Naive thymus-derived CD8-positive, alpha-beta T cell (primary cell): ENCODE measurements at regions not wholly inside any gene's neighbourhood (a gene's known extent, or its start where the extent isn't known, plus 50 kb on each side); places are given as distances from the start of the nearest gene placed in this dataset.

ENCODE experiments used
- ATAC-seq, 2 donors: fragments of 150-1000 bp; cut with Tn5 transposase in 1 of 2; sonication (Bioruptor Pico), chemical (Tn5 transposase) in 1 of 2; 1 replicate in 1 of 2; 2 replicates in 1 of 2; pipeline ENCODE4 v1.10.0; 2021; ENCODE audit warnings: mild to moderate bottlenecking in 2 of 2, moderate library complexity in 2 of 2
- POLR2A ChIA-PET: fragments of 350-600 bp; sonication (Branson Sonifier 250); formaldehyde crosslinking; loops from one replicate; lab custom pipeline; 2021; ENCODE audit warnings: antibody characterized with exemption; lab: Charles Lee
- DNase-seq, 10 donors: peaks; one replicate each; pipeline versions ENCODE4 v3.0.0 to v3.0.0-alpha.2; 2020 to 2022
- H3K27ac Mint-ChIP-seq, 10 donors: one replicate each; pipeline ENCODE4 v1.8.0; 2020 to 2022; ENCODE audit warnings: mild to moderate bottlenecking in 10 of 10, mixed read lengths in 10 of 10, moderate library complexity in 4 of 10, inconsistent platforms in 1 of 10
- H3K27me3 Mint-ChIP-seq, 5 donors: one replicate each; pipeline ENCODE4 v1.8.0; 2021 to 2022; ENCODE audit warnings: mixed read lengths in 5 of 5
- H3K36me3 Mint-ChIP-seq, 3 donors: one replicate each; pipeline ENCODE4 v1.8.0; 2020 to 2022; ENCODE audit warnings: mixed read lengths in 3 of 3, mild to moderate bottlenecking in 2 of 3, inconsistent platforms in 1 of 3
- H3K4me1 Mint-ChIP-seq, 4 donors: one replicate each; pipeline ENCODE4 v1.8.0; 2021 to 2022; ENCODE audit warnings: mixed read lengths in 4 of 4
- H3K4me3 Mint-ChIP-seq, 10 donors: one replicate each; pipeline ENCODE4 v1.8.0; 2020 to 2022; ENCODE audit warnings: mild to moderate bottlenecking in 10 of 10, mixed read lengths in 10 of 10, moderate library complexity in 6 of 10, inconsistent platforms in 1 of 10
- H3K9me3 Mint-ChIP-seq, 9 donors: one replicate each; pipeline ENCODE4 v1.8.0; 2020 to 2022; ENCODE audit warnings: mixed read lengths in 9 of 9, mild to moderate bottlenecking in 3 of 9, inconsistent platforms in 1 of 9, moderate library complexity in 1 of 9

- DNase-seq: no peak
- H3K27ac Mint-ChIP-seq: no peak overlapping the region
- peaks cover 0 to 12% (median 6%) of the 10 kb centered on the region in 3 donors for H3K36me3 Mint-ChIP-seq
- H3K27me3 Mint-ChIP-seq: no peaks in the 10 kb centered on the region
- H3K9me3 Mint-ChIP-seq: peaks cover 7 to 37% (median 20%) of the 10 kb centered on the region in 9 donors
- H3K4me3 Mint-ChIP-seq: no peak overlapping the region
- no peak for ATAC-seq
- POLR2A ChIA-PET: no interaction called here
- no peaks in the 10 kb centered on the region for H3K4me1 Mint-ChIP-seq
Measured at GRCh38 chr4:161260819-161261218, 903.0 kb downstream of the FSTL5 start.

GRCh38 chr4:161256716-161257115 is 907.1 kb downstream of the FSTL5 start:
- Mint-ChIP-seq H3K27ac (no peak overlapping the region), H3K4me3 (no peak overlapping the region), H3K4me1 (no peaks in the 10 kb centered on the region), H3K27me3 (no peaks in the 10 kb centered on the region), H3K9me3 (peaks cover 8 to 43% (median 27%) of the 10 kb centered on the region in 9 donors), H3K36me3 (peaks cover 0 to 16% (median 6%) of the 10 kb centered on the region in 3 donors)
- DNase-seq (no peak), ATAC-seq (no peak)
- POLR2A ChIA-PET: no interaction called here

GRCh38 chr4:161256172-161256571 is 907.6 kb downstream of the FSTL5 start:
- no peak overlapping the region for H3K27ac Mint-ChIP-seq
- DNase-seq (no peak), ATAC-seq (no peak)
- no peaks in the 10 kb centered on the region for H3K4me1 Mint-ChIP-seq
- H3K36me3 Mint-ChIP-seq: peaks cover 0 to 16% (median 6%) of the 10 kb centered on the region in 3 donors
- no peak overlapping the region for H3K4me3 Mint-ChIP-seq
- H3K9me3 Mint-ChIP-seq: peaks cover 7 to 48% (median 28%) of the 10 kb centered on the region in 9 donors
- POLR2A ChIA-PET: no interaction called here
- no peaks in the 10 kb centered on the region for H3K27me3 Mint-ChIP-seq

DNA sequence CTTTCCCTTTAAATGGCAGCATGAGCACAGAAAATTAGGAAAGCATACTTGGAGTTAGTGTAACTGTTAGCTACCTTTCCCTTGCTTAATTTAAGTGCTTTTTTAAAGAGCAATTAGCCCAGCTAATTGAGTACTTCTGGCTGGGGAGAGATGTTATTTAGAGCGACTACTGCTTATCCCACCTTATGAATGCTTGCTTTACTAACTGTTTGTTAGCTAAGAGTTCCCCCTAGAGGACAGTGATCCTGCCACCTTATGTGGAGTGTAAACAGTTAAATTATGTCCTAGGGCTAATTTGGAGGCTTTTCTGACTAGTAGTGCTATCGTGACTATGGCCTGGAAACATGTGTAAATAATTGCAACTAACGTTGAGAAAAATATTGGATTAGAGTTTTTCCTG is 909.4 kb downstream of the FSTL5 start:
- Mint-ChIP-seq H3K36me3 (peaks cover 0 to 16% (median 6%) of the 10 kb centered on the region in 3 donors), H3K4me1 (no peaks in the 10 kb centered on the region), H3K9me3 (peaks cover 7 to 45% (median 25%) of the 10 kb centered on the region in 9 donors), H3K27ac (no peak overlapping the region), H3K27me3 (no peaks in the 10 kb centered on the region), H3K4me3 (no peak overlapping the region)
- POLR2A ChIA-PET: no interaction called here
- ATAC-seq (no peak), DNase-seq (no peak)

DNA sequence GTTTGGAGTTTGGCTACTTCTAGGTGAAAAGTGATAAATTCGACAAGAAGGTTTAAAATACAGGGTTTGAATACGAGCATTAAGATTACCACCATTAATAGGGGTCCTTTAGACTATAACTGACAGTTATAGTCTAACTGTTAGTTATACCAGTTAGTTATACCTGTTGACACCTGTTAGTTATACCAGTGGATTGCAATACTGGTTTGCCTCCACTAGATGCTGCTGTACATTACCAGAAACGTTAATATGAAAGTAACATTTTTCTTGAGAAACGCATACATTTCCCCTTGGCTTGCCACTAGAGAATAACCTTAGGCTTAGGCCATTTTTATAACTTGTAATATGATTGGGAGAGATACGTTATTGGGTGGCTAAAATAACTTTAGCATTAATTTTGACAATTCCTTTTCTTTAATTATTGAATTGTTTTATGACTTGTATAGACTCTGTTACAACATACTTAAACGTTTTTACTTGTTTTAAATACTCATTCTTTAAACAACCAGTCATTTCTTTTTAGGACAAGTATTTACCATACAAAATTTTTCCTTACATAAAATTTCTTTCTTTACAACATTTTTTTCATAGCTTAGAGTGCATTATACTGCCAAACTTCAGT is 911.2 kb downstream of the FSTL5 start:
- Mint-ChIP-seq H3K36me3 (peaks cover 0 to 16% (median 6%) of the 10 kb centered on the region in 3 donors), H3K27me3 (no peaks in the 10 kb centered on the region), H3K4me1 (no peaks in the 10 kb centered on the region), H3K4me3 (no peak overlapping the region), H3K9me3 (peaks cover 7 to 54% (median 23%) of the 10 kb centered on the region in 9 donors), H3K27ac (no peak overlapping the region)
- DNase-seq: no peak
- ATAC-seq: no peak
- POLR2A ChIA-PET: no interaction called here

DNA sequence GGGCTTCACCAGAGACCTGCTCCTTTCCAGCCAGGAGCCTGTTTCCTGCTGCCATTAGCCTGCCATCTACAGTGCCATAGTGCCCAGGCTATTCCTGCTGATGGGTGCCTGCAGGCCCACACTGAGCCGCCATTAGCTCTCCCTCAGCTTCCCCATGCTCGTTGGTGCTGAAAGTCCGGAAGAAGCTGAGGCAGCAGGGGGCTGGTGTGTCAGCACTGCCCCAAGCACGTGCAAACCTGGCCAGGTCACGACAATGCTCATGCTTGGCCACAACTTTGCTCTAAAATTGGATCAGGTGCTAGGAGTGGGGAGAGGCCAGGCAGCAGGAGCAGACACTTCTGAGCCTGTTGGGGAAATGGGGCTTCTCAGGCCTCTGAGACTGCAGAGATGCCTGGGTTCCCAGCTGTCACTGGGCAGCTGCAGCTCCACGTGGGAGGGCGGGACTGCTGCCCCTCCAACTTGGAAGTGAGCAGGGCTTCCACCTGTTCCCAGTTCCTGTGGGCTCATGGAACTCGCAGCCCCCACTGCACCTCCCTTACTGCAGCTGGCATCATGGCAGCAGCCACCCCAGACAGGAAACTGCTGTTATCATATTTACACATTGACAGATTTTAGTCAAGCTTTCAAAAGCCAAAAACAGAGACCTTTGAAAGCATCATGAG is 913.9 kb downstream of the FSTL5 start:
- Mint-ChIP-seq H3K4me1 (no peaks in the 10 kb centered on the region), H3K27me3 (no peaks in the 10 kb centered on the region), H3K9me3 (peaks cover 0 to 33% (median 12%) of the 10 kb centered on the region in 9 donors), H3K4me3 (no peak overlapping the region), H3K27ac (no peak overlapping the region), H3K36me3 (peaks cover 0 to 4% (median 0%) of the 10 kb centered on the region in 3 donors)
- POLR2A ChIA-PET: no interaction called here
- DNase-seq (no peak), ATAC-seq (no peak)

DNA sequence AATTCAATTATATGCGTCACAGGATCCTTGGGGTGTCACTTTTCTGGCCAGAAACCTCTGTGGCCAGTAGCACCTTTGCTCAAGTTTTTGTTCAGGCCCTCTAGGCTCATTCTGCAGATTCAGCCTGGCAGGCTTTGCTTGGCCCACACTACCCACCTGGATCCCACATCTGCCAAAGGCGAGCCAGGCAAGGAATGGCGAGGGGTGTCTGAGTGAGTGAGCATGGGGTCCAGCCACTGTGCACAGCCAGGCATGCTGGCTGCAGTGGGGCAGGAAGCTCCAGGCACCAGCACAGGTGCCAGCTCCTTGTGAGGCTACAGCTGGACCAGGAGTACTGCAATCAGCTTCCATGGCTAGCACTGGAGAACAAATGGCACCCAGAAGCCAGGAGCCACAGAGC is 914.9 kb downstream of the FSTL5 start:
- DNase-seq (no peak), ATAC-seq (no peak)
- POLR2A ChIA-PET: no interaction called here
- H3K36me3 Mint-ChIP-seq: peaks cover 0 to 4% (median 0%) of the 10 kb centered on the region in 3 donors
- no peaks in the 10 kb centered on the region for H3K4me1 Mint-ChIP-seq
- no peak overlapping the region for H3K4me3 Mint-ChIP-seq
- H3K27ac Mint-ChIP-seq: no peak overlapping the region
- H3K27me3 Mint-ChIP-seq: no peaks in the 10 kb centered on the region
- peaks cover 0 to 35% (median 10%) of the 10 kb centered on the region in 9 donors for H3K9me3 Mint-ChIP-seq

DNA sequence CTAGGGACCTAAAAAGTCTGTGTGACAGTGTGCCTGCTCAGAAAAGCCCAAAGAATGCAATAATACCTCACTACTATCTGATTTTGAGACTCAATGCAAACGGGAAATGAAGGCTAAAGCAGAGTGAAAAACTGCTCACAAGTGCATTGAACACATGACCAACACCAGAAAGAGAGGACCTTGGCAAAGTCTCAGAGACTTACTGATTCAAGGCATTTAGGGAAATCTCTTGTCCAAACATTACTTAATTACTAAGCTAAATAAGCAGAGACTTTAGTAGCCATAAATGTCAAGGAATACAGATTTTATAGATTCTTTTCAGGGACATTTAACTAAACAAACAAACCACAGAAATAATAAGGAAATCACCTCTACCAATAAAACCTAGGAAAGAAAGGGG is 916.0 kb downstream of the FSTL5 start:
- Mint-ChIP-seq H3K27ac (no peak overlapping the region), H3K4me1 (no peaks in the 10 kb centered on the region), H3K36me3 (peaks cover 0 to 4% (median 0%) of the 10 kb centered on the region in 3 donors), H3K4me3 (no peak overlapping the region), H3K27me3 (no peaks in the 10 kb centered on the region), H3K9me3 (peaks cover 0 to 36% (median 8%) of the 10 kb centered on the region in 9 donors)
- DNase-seq: no peak
- POLR2A ChIA-PET: no interaction called here
- no peak for ATAC-seq

- Mint-ChIP-seq H3K4me1 (no peaks in the 10 kb centered on the region), H3K9me3 (peaks cover 0 to 10% (median 2%) of the 10 kb centered on the region in 9 donors), H3K27me3 (no peaks in the 10 kb centered on the region), H3K27ac (no peak overlapping the region), H3K36me3 (no peaks in the 10 kb centered on the region), H3K4me3 (no peak overlapping the region)
- POLR2A ChIA-PET: no interaction called here
- ATAC-seq (no peak), DNase-seq (no peak)
Measured at GRCh38 chr4:161238033-161238432, 925.8 kb downstream of the FSTL5 start.

- ATAC-seq: no peak
- no peaks in the 10 kb centered on the region for H3K36me3 Mint-ChIP-seq
Measured at GRCh38 chr4:161237495-161237894, 926.3 kb downstream of the FSTL5 start.

GRCh38 chr4:161225327-161225726 is 938.5 kb downstream of the FSTL5 start:
- Mint-ChIP-seq H3K9me3 (peaks cover 5 to 28% (median 10%) of the 10 kb centered on the region in 9 donors), H3K27me3 (no peaks in the 10 kb centered on the region), H3K4me3 (no peak overlapping the region), H3K4me1 (no peaks in the 10 kb centered on the region), H3K36me3 (peaks cover 0 to 3% (median 0%) of the 10 kb centered on the region in 3 donors), H3K27ac (no peak overlapping the region)
- POLR2A ChIA-PET: no interaction called here
- ATAC-seq: no peak
- no peak for DNase-seq

More at GRCh38 chr4:161237495-161237894, 926.3 kb downstream of the FSTL5 start:
- Mint-ChIP-seq H3K9me3 (peaks cover 0 to 10% (median 2%) of the 10 kb centered on the region in 9 donors), H3K27me3 (no peaks in the 10 kb centered on the region), H3K4me1 (no peaks in the 10 kb centered on the region), H3K27ac (no peak overlapping the region), H3K4me3 (no peak overlapping the region)
- POLR2A ChIA-PET: no interaction called here
- no peak for DNase-seq

DNA sequence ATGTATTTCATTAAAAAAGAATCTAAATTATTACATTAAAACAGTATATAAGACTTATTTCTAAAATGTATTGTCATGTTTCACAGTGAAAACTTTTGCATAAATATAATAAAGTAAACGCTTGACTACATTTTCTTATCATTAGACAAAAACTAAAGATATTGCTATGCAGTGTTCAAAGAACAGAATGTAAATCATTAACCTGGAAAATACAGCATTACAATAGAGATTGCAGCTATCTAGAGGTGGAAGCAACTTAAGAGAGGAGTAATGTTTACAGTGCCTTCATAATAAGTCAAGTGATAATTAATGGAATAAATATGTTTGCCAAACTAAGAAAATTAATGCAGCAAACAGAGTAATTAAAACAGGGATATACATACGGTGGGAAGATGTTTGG is 940.9 kb downstream of the FSTL5 start:
- no peak overlapping the region for H3K27ac Mint-ChIP-seq
- peaks cover 4 to 34% (median 8%) of the 10 kb centered on the region in 9 donors for H3K9me3 Mint-ChIP-seq
- no peaks in the 10 kb centered on the region for H3K4me1 Mint-ChIP-seq
- no peaks in the 10 kb centered on the region for H3K27me3 Mint-ChIP-seq
- DNase-seq (no peak), ATAC-seq (no peak)
- H3K4me3 Mint-ChIP-seq: no peak overlapping the region
- POLR2A ChIA-PET: no interaction called here
- peaks cover 0 to 3% (median 0%) of the 10 kb centered on the region in 3 donors for H3K36me3 Mint-ChIP-seq

DNA sequence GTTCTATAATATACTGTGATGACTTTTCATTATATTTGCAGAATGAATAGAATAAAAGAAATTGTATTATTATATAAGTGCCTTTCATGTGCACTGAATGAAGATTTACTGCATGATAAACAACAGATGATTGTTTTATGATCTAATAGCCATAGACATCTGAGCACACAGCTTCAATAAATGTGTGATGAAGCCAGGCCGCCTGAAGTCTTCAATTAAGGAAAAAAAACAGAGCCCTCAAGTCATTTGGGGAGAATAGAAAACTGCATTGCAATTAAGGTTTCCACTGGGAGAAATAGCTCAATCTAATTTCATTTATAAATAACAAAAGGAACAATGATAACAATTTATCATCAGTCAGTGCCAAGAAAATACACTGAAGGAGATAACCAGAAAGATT is 955.2 kb downstream of the FSTL5 start:
- DNase-seq (no peak), ATAC-seq (no peak)
- H3K9me3 Mint-ChIP-seq: peaks cover 6 to 38% (median 18%) of the 10 kb centered on the region in 9 donors
- peaks cover 0 to 9% (median 0%) of the 10 kb centered on the region in 3 donors for H3K36me3 Mint-ChIP-seq
- no peak overlapping the region for H3K4me3 Mint-ChIP-seq
- POLR2A ChIA-PET: no interaction called here
- no peaks in the 10 kb centered on the region for H3K4me1 Mint-ChIP-seq
- H3K27me3 Mint-ChIP-seq: no peaks in the 10 kb centered on the region
- no peak overlapping the region for H3K27ac Mint-ChIP-seq
